ENCODE measurements at regions not wholly inside any gene's neighbourhood (a gene's known extent, or its start where the extent isn't known, plus 50 kb on each side); places are given as distances from the start of the nearest gene placed in this dataset.

GRCh38 chrY:7771771-7772170 lies 860.2 kb upstream of the AMELY start:
- H3K36me3 Mint-ChIP-seq = no peaks in the 10 kb centered on the region
- H3K4me3 Mint-ChIP-seq = no peak overlapping the region
- no peak for DNase-seq
- H3K4me1 Mint-ChIP-seq = no peaks in the 10 kb centered on the region
- no peaks in the 10 kb centered on the region for H3K9me3 Mint-ChIP-seq
- no peak overlapping the region for H3K27ac Mint-ChIP-seq
- no peaks in the 10 kb centered on the region for H3K27me3 Mint-ChIP-seq

GRCh38 chrY:7769790-7770375 lies 858.3 kb upstream of the AMELY start:
- Mint-ChIP-seq H3K27me3 (no peaks in the 10 kb centered on the region), H3K9me3 (no peaks in the 10 kb centered on the region), H3K27ac (no peak overlapping the region), H3K4me3 (no peak overlapping the region), H3K36me3 (no peaks in the 10 kb centered on the region), H3K4me1 (no peaks in the 10 kb centered on the region)
- no peak for DNase-seq

GRCh38 chrY:7768901-7769300 lies 857.3 kb upstream of the AMELY start:
- H3K4me3 Mint-ChIP-seq = no peak overlapping the region
- H3K36me3 Mint-ChIP-seq = no peaks in the 10 kb centered on the region
- no peaks in the 10 kb centered on the region for H3K4me1 Mint-ChIP-seq
- no peak overlapping the region for H3K27ac Mint-ChIP-seq
- H3K9me3 Mint-ChIP-seq = peaks cover 1% of the 10 kb centered on the region
- no peaks in the 10 kb centered on the region for H3K27me3 Mint-ChIP-seq
- DNase-seq = no peak

- no peak for DNase-seq
Measured at GRCh38 chrY:7753711-7754110, 842.2 kb upstream of the AMELY start.

GRCh38 chrY:7746781-7747180 lies 835.2 kb upstream of the AMELY start:
- H3K36me3 Mint-ChIP-seq = no peaks in the 10 kb centered on the region
- H3K27me3 Mint-ChIP-seq = peaks cover 4% of the 10 kb centered on the region
- no peak overlapping the region for H3K4me3 Mint-ChIP-seq
- no peak for DNase-seq
- H3K9me3 Mint-ChIP-seq = no peaks in the 10 kb centered on the region
- no peak overlapping the region for H3K27ac Mint-ChIP-seq
- H3K4me1 Mint-ChIP-seq = no peaks in the 10 kb centered on the region

More at GRCh38 chrY:7753711-7754110, 842.2 kb upstream of the AMELY start:
- no peak overlapping the region for H3K27ac Mint-ChIP-seq
- H3K4me1 Mint-ChIP-seq = no peaks in the 10 kb centered on the region
- no peak overlapping the region for H3K4me3 Mint-ChIP-seq
- peaks cover 2% of the 10 kb centered on the region for H3K27me3 Mint-ChIP-seq
- H3K9me3 Mint-ChIP-seq = no peaks in the 10 kb centered on the region
- no peaks in the 10 kb centered on the region for H3K36me3 Mint-ChIP-seq

- no peak for DNase-seq
- Mint-ChIP-seq H3K27ac (no peak overlapping the region), H3K27me3 (peaks cover 4% of the 10 kb centered on the region), H3K4me1 (no peaks in the 10 kb centered on the region), H3K36me3 (no peaks in the 10 kb centered on the region), H3K9me3 (no peaks in the 10 kb centered on the region), H3K4me3 (no peak overlapping the region)
Measured at GRCh38 chrY:7745581-7745901, 834.0 kb upstream of the AMELY start.

GRCh38 chrY:7744691-7745580 lies 833.4 kb upstream of the AMELY start:
- no peak overlapping the region for H3K4me3 Mint-ChIP-seq
- peaks cover 4% of the 10 kb centered on the region for H3K27me3 Mint-ChIP-seq
- no peak overlapping the region for H3K27ac Mint-ChIP-seq
- H3K4me1 Mint-ChIP-seq = no peaks in the 10 kb centered on the region
- DNase-seq = no peak
- H3K9me3 Mint-ChIP-seq = no peaks in the 10 kb centered on the region
- H3K36me3 Mint-ChIP-seq = no peaks in the 10 kb centered on the region

- Mint-ChIP-seq H3K4me3 (no peak overlapping the region), H3K36me3 (no peaks in the 10 kb centered on the region), H3K27ac (no peak overlapping the region), H3K9me3 (no peaks in the 10 kb centered on the region), H3K27me3 (peaks cover 3% of the 10 kb centered on the region), H3K4me1 (no peaks in the 10 kb centered on the region)
- no peak for DNase-seq
Measured at GRCh38 chrY:7736847-7737365, 825.4 kb upstream of the AMELY start.

- peaks cover 7% of the 10 kb centered on the region for H3K4me1 Mint-ChIP-seq
- H3K9me3 Mint-ChIP-seq = no peaks in the 10 kb centered on the region
- H3K36me3 Mint-ChIP-seq = no peaks in the 10 kb centered on the region
- no peak overlapping the region for H3K27ac Mint-ChIP-seq
- no peak for DNase-seq
- no peaks in the 10 kb centered on the region for H3K27me3 Mint-ChIP-seq
- H3K4me3 Mint-ChIP-seq = no peak overlapping the region
Measured at GRCh38 chrY:7731651-7732050, 820.1 kb upstream of the AMELY start.

- no peaks in the 10 kb centered on the region for H3K36me3 Mint-ChIP-seq
- DNase-seq = no peak
- peaks cover 7% of the 10 kb centered on the region for H3K4me1 Mint-ChIP-seq
- no peak overlapping the region for H3K4me3 Mint-ChIP-seq
- H3K9me3 Mint-ChIP-seq = no peaks in the 10 kb centered on the region
- no peak overlapping the region for H3K27ac Mint-ChIP-seq
- H3K27me3 Mint-ChIP-seq = no peaks in the 10 kb centered on the region
Measured at GRCh38 chrY:7730664-7731063, 819.1 kb upstream of the AMELY start.

GRCh38 chrY:7730071-7730470 lies 818.5 kb upstream of the AMELY start:
- Mint-ChIP-seq H3K9me3 (no peaks in the 10 kb centered on the region), H3K36me3 (no peaks in the 10 kb centered on the region), H3K27ac (no peak overlapping the region), H3K27me3 (no peaks in the 10 kb centered on the region), H3K4me1 (peaks cover 7% of the 10 kb centered on the region), H3K4me3 (no peak overlapping the region)
- no peak for DNase-seq

- DNase-seq = no peak
- Mint-ChIP-seq H3K36me3 (no peaks in the 10 kb centered on the region), H3K27me3 (no peaks in the 10 kb centered on the region), H3K4me1 (peaks cover 7% of the 10 kb centered on the region), H3K4me3 (no peak overlapping the region), H3K9me3 (no peaks in the 10 kb centered on the region), H3K27ac (no peak overlapping the region)
Measured at GRCh38 chrY:7729318-7730011, 817.9 kb upstream of the AMELY start.

GRCh38 chrY:7728935-7729317 lies 817.4 kb upstream of the AMELY start:
- DNase-seq = no peak
- Mint-ChIP-seq H3K9me3 (no peaks in the 10 kb centered on the region), H3K4me3 (no peak overlapping the region), H3K4me1 (peaks cover 7% of the 10 kb centered on the region), H3K36me3 (no peaks in the 10 kb centered on the region), H3K27ac (no peak overlapping the region), H3K27me3 (no peaks in the 10 kb centered on the region)

- Mint-ChIP-seq H3K27ac (no peak overlapping the region), H3K4me3 (no peak overlapping the region), H3K27me3 (no peaks in the 10 kb centered on the region), H3K36me3 (no peaks in the 10 kb centered on the region), H3K9me3 (no peaks in the 10 kb centered on the region), H3K4me1 (peaks cover 7% of the 10 kb centered on the region)
- no peak for DNase-seq
Measured at GRCh38 chrY:7725791-7726460, 814.4 kb upstream of the AMELY start.

- peaks cover 3% of the 10 kb centered on the region for H3K4me1 Mint-ChIP-seq
- no peaks in the 10 kb centered on the region for H3K36me3 Mint-ChIP-seq
- no peaks in the 10 kb centered on the region for H3K9me3 Mint-ChIP-seq
- H3K27ac Mint-ChIP-seq = no peak overlapping the region
- H3K27me3 Mint-ChIP-seq = no peaks in the 10 kb centered on the region
- H3K4me3 Mint-ChIP-seq = no peak overlapping the region
- DNase-seq = no peak
Measured at GRCh38 chrY:7723991-7724632, 812.6 kb upstream of the AMELY start.

Data from activated naive CD8-positive, alpha-beta T cell treated with anti-CD3 and anti-CD28 coated beads for 36 hours (primary cell).